GM18870 (cell line): ENCODE measurements at regions not wholly inside any gene's neighbourhood (a gene's known extent, or its start where the extent isn't known, plus 50 kb on each side); places are given as distances from the start of the nearest gene placed in this dataset.

Experiments used
- ATAC-seq: cut with Tn5 transposase; IDR thresholded peaks from one replicate; pipeline ENCODE4 v1.9.1; 2021; ENCODE audit warnings: moderate library complexity; ENCODE audit not compliant: unreplicated experiment

DNA sequence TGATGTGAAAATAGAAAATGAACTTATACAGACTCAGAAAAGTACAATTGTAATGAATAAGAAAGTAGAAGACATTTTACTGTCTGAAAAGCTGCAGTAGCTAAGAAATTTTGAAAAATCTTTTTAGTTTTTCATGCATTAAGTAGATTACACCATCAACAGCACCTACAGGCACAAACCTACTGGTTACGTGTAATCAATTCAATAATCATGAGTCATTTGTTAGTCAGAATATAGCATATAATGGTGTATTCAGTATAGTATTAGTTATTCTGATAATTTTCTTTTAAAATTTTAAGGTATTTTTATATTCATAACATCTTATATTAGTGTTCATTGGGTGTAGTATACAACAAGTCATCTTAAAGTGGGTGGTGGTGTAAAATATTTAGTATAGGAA is 550.5 kb upstream of the GBE1 start:
- ATAC-seq, result no peak

DNA sequence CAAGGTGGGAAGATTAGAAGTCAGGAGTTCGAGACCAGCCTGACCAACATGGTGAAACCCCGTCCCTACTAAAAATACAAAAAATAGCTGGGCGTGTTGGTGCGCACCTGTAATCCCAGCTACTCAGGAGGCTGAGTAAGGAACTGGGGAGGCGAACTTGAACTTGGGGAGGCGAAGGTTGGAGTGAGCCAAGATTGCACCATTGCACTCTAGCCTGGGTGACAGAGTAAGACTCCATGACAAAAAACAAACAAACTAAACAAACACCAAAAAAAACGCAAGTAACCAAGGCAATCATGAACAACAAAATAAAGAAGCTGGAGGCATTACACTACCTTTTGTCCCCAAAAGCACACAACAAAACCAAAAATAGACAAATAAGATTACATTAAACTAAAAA is 547.3 kb upstream of the GBE1 start:
- ATAC-seq, result no peak

- no peak for ATAC-seq
Measured at GRCh38 chr3:82306189-82306588, 544.7 kb upstream of the GBE1 start.

- ATAC-seq, result peak; percentile 33
Measured at GRCh38 chr3:82294609-82295008, 533.2 kb upstream of the GBE1 start.

GRCh38 chr3:82293867-82294266 is 532.4 kb upstream of the GBE1 start:
- ATAC-seq, result peak; percentile 90

- ATAC-seq, result no peak
Measured at GRCh38 chr3:82293435-82293834, 532.0 kb upstream of the GBE1 start.

- ATAC-seq, result no peak
Measured at GRCh38 chr3:82287562-82287961, 526.1 kb upstream of the GBE1 start.

DNA sequence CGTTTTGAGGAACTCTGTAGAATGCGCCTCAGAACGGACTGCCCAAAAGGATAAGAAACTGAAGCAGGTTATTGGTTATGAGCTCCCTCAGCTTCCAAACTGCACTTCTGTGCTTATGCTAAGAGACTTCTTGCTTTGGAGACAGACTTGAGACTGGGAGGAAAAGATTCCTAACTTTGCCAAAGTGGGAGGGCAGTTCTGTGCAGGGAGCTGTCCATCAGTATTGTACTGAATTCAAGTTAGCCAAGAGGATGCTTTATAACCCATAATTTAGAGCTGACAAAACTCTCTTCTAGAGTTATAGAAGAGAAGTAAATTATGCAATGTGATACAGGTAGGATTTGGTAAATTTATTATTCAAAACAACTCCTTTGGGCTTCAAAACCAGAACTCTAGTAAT is 519.8 kb upstream of the GBE1 start:
- ATAC-seq, result no peak

GRCh38 chr3:82276992-82277391 is 515.5 kb upstream of the GBE1 start:
- ATAC-seq, result no peak

DNA sequence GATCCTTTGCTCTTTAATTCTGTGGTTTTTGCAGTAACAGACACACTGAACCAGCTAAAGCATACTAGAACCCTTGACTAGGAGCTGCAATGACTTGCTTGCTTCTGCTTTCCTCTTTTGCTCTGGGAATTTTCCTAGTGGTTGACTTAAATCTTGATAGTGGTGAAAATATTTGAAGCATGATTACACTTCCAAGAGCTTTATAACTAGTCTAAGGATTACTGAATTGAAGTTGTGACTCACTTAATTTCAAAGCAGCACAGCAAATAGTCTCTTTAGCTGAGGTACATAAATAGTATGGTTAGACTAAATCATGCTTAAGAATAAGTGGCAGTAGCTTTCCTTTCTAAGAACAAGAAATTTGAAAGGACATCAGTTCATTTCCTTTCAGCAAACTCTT is 513.5 kb upstream of the GBE1 start:
- no peak for ATAC-seq

DNA sequence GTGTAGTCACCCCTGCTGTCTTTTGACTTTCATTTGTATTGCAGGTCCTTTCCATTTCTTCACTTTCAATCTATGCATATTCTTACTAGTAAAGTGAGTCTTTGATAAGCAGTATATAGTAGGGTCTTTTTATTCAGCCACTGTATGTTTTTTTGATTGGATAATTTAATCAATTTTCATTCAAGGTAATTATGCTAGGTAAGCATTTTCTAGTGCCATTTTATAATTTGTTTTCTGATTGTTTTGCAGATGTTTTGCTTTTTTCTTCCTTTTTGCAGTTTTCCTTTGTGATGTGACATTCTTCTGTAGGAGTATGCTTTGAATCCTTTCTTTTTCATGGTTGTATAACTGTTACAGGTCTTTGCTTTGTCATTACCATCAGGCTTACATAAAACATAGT is 504.3 kb upstream of the GBE1 start:
- no peak for ATAC-seq

DNA sequence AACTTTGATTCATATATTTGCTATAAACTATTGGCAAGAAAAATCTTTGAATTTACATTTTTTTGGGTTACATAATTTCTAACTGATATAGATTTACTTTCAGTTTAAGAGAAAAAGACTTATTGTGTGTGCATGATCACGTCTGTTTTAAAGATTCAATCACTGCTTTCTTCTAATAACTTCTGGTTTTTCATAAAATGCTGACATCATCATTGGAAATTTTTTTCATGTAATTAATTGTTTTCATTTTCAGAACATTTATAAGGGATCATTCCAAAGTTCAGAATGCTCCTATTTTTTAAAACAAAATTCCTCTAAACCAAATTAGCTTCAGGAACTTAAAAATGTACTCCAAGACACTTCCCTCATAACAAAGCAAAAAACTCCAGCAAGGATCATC is 500.7 kb upstream of the GBE1 start:
- ATAC-seq, result no peak

- ATAC-seq, result no peak
Measured at GRCh38 chr3:82261637-82262036, 500.2 kb upstream of the GBE1 start.

GRCh38 chr3:82261013-82261412 is 499.6 kb upstream of the GBE1 start:
- ATAC-seq, result no peak

DNA sequence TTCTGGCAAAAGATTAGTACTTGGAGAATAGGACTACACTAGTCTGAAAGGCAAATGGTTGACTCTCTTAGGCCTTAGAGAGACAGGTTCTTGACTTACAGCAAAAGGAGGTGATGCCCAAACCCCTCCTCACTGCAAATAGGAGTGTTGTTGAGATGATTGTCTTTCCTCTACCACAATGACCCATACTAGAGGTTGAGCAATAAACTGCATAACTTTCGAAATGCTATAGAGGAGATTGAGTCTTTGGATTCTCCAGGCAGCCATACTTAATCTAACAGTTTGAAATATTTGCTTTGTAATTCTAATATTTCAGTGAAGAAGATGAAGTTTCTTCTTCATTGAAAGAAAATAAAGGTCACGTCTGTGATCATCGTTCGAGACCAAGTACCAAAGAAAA is 498.5 kb upstream of the GBE1 start:
- no peak for ATAC-seq

DNA sequence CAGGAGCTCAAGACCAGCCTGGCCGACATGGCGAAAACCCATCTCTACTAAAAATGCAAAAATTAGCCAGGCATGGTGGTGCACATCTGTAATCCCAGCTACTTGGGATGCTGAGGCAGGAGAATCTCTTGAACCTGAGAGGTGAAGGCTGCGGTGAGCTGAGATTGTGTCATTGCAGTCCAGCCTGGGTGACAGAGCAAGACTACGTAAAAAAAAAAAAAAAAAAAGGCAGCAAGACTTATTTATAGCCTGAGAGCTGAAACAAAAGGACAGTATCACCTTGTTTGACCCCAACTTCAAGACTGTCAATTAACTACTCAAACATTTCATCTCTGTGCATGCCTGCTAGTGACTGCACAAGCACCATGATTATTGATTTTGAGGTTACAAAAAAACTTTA is 478.9 kb upstream of the GBE1 start:
- no peak for ATAC-seq

GRCh38 chr3:82236257-82236656 is 474.8 kb upstream of the GBE1 start:
- ATAC-seq, result no peak

GRCh38 chr3:82229397-82229796 is 468.0 kb upstream of the GBE1 start:
- peak; percentile 98 for ATAC-seq

DNA sequence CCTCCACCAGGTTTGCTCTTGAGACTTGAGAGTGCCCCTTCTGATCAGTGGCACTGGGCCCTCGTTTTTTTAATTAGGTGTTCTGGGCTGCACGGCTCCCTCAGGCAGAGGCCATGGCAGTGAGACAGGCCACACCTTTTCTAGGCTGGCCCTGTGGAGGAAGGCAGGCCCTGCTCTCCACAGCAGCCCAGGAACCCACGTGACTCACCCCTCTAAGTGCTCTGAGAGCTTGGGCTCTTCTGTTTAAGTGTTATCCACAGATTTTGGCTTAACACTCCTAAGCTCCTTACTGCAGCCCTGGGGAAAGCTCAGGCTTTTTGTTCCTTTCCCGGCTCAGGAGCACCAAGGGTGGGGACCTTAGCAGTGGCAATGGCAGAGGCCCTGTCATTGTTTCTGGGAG is 463.2 kb upstream of the GBE1 start:
- ATAC-seq, result no peak

GRCh38 chr3:82222401-82222800 is 461.0 kb upstream of the GBE1 start:
- ATAC-seq, result no peak

- no peak for ATAC-seq
Measured at GRCh38 chr3:82217571-82217970, 456.1 kb upstream of the GBE1 start.

DNA sequence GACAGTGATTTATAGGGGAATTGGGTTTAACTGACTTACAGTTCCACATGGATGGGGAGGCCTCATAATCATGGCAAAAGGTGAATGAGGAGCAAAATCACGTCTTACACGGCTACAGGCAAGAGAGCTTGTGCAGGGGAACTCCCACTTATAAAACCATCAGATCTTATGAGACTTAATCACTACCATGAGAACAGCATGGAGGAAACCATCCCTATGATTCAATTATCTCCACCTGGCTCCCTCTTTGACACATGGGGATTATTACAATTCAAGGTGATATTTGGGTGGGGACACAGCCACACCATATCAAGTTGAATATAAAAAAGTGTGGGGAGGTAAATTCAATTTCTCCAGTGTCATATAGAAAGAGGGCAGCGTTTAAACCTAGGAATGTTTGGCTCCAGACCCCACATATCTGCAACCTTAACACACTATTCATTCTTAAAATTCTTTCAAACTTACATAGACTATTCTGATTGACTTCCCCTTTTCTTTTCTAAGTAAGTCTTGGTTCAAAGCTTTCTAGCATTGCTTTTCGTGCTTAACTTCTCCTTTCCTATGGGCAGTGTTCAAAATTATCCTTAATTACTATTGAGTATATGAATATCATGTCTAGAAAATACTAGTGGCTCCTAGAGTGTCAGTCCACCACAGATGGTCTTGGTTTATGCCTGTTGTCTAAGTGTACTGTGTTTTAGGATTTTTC is 446.7 kb upstream of the GBE1 start:
- ATAC-seq, result no peak

GRCh38 chr3:82202269-82202668 is 440.8 kb upstream of the GBE1 start:
- no peak for ATAC-seq
